ENCODE measurements at regions not wholly inside any gene's neighbourhood (a gene's known extent, or its start where the extent isn't known, plus 50 kb on each side); places are given as distances from the start of the nearest gene placed in this dataset.
"Not testable (repeated sequence)": the region's sequence is repeated elsewhere in the genome, so short reads cannot be mapped to it uniquely, and the experiment has no call there.

DNA sequence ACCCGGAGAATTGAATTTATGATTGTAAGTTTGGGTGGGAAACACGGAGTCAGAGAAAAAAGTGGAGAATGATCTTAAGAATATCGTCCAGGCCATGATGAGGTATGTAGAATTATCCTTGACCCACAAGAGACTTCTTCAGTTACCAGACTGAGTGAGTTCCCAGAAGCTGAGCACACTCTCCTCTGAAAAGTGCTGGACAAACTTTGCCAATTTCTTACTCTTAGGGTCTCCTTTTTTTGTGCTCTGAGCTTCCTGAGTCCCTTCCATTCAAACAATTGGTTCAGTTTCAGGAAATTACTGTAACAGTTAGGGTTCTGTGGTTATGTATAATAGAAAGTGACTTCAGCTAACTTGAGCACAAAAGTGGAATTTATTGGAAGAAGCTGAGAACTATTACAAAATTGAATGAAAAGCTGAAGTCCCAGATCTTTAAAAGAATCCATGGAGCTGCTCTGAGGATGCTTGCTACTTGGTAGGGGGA lies 50.6 kb upstream of the EHBP1 start:
- no peak for DNase-seq

GRCh38 chr2:62654423-62654791 lies 51.1 kb upstream of the EHBP1 start:
- no peak for DNase-seq

DNA sequence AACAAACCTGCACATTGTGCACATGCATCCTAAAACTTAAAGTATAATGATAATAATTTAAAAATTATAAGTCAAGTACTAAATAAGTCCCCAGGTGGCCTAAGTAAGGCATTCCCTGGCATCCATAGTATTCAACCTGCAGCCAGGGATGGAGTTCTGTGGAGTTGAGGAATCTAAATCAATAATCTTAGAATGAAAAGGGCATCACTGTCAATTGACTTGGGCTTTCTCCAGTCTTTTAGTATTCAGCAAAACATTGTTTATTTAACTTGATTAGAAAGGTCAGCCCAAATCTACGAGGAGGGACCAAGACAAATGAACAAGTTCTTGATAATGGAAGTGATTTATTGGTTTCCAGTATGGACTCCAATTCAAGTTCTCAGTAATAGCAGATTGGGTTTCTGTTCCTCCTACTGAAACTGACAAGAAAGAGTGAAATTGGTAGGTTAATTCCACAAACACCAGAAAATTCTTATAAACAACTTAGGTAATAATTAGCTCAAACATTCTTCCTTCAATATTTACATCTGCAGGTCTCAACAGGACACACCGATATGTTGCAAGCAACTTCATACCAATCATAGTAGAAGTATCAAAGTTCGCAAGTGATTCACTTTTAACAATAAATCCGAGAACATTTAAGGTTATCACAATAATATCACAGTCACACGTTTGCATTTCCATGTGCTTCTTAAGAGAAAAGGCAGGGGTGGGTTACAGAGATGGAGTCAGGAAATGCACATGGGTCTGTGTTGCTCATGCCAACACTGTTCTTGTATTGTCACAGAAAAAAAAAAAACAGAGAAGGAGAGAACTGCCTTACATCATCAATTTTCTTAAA lies 51.7 kb upstream of the EHBP1 start:
- no peak for DNase-seq

DNA sequence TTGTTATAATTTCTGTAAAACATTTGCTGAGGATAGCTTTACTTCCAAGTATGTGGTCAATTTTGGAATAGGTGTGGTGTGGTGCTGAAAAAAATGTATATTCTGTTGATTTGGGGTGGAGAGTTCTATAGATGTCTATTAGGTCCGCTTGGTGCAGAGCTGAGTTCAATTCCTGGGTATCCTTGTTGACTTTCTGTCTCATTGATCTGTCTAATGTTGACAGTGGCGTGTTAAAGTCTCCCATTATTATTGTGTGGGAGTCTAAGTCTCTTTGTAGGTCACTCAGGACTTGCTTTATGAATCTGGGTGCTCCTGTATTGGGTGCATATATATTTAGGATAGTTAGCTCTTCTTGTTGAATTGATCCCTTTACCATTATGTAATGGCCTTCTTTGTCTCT lies 56.4 kb upstream of the EHBP1 start:
- DNase-seq: not testable (repeated sequence)

GRCh38 chr2:62643100-62643471 lies 62.4 kb upstream of the EHBP1 start:
- no peak for DNase-seq

DNA sequence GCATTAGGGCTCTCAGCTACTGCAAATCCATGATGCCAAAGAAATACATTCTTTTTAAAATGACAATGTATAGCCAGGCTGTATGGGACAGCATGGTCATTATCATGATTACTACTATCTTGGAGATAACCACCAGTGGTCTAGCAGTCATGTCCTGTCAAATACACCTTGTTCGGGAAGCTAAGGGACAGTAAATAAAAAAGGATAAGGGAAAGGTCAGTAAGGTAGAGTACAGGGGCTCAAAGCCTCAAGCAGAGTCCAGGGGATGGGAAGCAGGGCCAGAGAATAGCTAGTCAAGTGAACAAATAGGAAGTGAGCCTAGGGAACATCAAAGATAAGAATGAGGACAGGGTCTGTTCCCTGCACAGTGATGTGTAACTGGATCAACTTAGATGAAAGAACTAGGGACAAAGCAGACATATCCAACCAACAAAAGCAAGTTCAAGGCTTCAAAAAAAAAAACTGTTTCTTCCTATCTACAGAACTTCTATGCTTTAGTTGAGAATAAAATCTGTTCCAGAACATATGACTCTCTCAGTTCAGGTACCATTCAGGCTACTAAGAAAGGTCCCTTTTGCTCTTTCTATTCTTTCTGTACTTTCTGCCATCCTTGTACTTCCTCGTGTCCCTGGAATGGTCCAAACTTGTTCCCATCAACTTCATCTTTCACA lies 62.9 kb upstream of the EHBP1 start:
- DNase-seq: no peak

- no peak for DNase-seq
Observed at GRCh38 chr2:62641936-62642335, 63.6 kb upstream of the EHBP1 start.

GRCh38 chr2:62641410-62641843 lies 64.1 kb upstream of the EHBP1 start:
- no peak for DNase-seq

- no peak for DNase-seq
Observed at GRCh38 chr2:62631160-62632085, 74.1 kb upstream of the EHBP1 start.

DNA sequence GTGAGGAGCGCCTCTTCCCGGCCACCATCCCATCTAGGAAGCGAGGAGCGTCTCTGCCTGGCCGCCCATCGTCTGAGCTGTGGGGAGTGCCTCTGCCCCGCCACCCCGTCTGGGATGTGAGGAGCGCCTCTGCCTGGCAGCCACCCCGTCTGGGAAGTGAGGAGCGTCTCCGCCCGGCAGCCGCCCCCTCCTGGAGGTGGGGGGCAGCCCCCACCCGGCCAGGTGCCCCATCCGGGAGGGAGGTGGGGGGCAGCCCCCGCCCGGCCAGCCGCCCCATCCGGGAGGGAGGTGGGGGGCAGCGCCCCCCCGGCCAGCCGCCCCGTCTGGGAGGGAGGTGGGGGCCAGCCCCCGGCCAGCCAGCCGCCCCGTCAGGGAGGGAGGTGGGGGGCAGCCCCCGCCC lies 75.3 kb upstream of the EHBP1 start:
- not testable (repeated sequence) for DNase-seq

DNA sequence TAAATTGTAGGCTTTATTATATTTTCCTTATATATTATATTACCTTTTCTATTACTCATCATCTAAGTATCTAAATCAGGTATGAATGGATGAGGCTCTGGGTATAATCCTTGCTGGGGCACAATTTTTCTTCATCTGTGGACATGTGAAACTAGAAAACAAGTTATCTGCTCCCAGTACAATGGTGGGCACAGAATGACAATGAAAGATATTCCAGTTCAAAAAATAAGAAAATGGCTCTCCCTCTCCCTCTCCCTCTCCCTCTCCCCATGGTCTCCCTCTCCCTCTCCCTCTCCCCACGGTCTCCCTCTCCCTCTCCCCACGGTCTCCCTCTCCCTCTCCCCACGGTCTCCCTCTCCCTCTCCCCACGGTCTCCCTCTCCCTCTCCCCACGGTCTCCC lies 76.2 kb upstream of the EHBP1 start:
- not testable (repeated sequence) for DNase-seq

DNA sequence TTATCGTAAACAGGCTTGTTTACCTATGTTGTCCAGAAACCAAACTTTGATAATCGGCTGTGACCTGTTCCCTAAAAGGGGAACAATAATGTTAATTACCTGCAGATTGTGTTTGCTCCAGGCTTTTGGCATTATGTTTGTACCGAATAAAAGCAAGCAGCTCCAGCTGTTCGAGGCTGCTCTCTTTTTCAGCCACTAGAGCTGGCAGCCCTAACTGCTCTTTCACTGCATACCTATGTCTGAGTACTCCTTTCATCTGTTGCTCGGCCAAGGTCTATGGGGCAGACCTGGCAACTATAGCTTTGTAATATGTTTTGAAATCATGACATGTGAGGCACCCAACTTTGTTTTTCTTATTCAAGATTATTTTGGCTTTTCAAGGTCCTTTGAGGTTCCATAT lies 77.8 kb upstream of the EHBP1 start:
- no peak for DNase-seq

GRCh38 chr2:62624855-62625254 lies 80.7 kb upstream of the EHBP1 start:
- DNase-seq: no peak

DNA sequence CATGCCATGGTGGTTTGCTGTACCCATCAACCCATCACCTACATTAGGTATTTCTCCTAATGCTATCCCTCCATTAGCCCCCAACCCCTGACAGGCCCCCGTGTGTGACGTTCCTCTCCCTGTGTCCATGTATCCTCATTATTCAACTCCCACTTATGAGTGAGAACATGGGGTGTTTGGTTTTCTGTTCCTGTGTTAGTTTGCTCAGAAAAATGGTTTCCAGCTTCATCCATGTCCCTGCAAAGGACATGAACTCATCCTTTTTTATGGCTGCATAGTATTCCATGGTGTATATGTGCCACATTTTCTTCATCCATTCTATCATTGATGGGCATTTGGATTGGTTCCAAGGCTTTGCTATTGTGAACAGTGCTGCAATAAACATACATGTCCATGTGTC lies 89.0 kb upstream of the EHBP1 start:
- DNase-seq: not testable (repeated sequence)

DNA sequence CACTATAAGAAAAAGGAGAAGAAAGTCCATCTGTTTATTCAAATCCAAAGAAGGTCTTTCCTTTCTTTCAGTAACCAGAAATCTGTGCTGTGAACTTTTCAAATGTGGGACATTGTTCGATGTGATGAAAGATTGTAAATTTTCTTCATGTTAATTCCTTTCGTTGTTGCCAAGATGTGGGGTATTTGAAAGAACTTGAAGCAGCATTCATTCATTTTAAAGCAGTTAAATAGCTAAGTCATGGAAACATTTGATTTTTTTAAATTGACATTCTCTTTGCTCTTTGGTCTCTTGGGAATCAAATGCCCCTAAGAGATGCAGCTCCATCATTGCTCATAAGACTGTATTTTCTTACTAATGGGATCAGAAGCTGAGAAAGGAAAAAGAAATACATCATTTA lies 93.7 kb upstream of the EHBP1 start:
- no peak for DNase-seq

- DNase-seq: not testable (repeated sequence)
Observed at GRCh38 chr2:62605471-62605870, 99.5 kb upstream of the TMEM17 start.

GRCh38 chr2:62604336-62604735 lies 98.3 kb upstream of the TMEM17 start:
- DNase-seq: no peak

- DNase-seq: no peak
Observed at GRCh38 chr2:62603154-62603712, 97.2 kb upstream of the TMEM17 start.

DNA sequence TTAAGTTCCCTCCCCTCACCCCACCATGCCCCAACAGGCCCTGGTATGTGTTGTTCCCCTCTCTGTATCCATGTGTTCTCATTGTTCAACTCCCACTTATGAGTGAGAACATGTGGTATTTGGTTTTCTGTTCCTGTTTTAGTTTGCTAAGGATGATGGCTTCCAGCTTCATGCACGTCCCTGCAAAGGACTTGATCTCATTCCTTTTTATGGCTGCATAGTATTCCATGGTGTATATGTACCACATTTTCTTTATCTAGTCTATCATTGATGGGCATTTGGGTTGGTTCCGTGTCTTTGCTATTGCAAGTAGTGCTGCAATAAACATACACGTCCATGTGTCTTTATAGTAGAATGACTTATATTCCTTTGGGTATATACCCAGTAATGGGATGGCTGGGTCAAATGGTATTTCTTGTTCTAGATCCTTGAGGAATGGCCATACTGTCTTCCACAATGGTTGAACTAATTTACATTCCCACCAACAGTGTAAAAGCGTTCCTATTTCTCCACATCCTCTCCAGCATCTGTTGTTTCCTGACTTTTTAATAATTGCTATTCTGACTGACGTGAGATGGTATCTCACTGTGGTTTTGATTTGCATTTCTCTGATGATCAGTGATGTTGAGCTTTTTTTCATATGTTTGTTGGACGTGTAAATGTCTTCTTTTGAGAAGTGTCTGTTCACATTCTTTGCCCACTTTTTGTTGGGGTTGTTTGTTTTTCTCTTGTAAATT lies 93.8 kb upstream of the TMEM17 start:
- not testable (repeated sequence) for DNase-seq

DNA sequence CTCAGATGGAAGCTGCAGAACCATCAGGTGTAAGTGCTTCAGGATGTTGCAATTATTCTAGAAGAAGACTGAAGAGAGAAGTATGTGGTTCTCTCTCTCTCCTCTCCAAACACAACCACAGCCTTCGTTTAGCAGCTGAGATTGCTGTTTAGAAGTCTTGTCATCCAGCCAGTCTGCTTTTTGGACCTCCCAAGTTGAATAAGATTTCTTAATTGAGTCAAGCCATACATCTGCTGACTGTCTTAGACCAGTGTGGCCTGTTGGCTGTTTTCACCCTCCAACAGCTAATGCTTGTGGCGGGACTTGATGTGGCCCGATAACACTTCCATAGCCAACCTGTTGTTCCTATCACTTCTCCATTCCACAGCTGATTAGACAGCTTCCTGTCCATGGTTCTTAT lies 91.3 kb upstream of the TMEM17 start:
- DNase-seq: no peak

- DNase-seq: no peak
Observed at GRCh38 chr2:62596061-62596921, 90.3 kb upstream of the TMEM17 start.

All from NCI-H524 treated with DMSO at 0.1 percent for 48 hours (cell line).